ENCODE measurements at regions not wholly inside any gene's neighbourhood (a gene's known extent, or its start where the extent isn't known, plus 50 kb on each side); places are given as distances from the start of the nearest gene placed in this dataset.

- intact Hi-C loops (cut with micrococcal nuclease; ENCODE audit: unreplicated experiment) (no loop called here), in situ Hi-C loops (cut with MboI) (no loop called here)
- H2AFZ ChIP-seq (ENCODE audit: control insufficient read depth, low read depth, low read length) = no peak overlapping the region
- no peaks in the 10 kb centered on the region for H4K20me1 ChIP-seq (ENCODE audit: control insufficient read depth, insufficient read depth)
- H3K4me1 ChIP-seq (ENCODE audit: control insufficient read depth, insufficient read depth, low read length) = no peaks in the 10 kb centered on the region
- no peak for ATAC-seq
- no peak overlapping the region for H3K27ac ChIP-seq (ENCODE audit: control insufficient read depth, insufficient read depth)
- no peak overlapping the region for H3K4me2 ChIP-seq (ENCODE audit: control insufficient read depth, insufficient read depth)
- ChIA-PET SMC1A (ENCODE audit: uncharacterized antibody, unreplicated experiment) (no interaction called here), POLR2A (no interaction called here), CTCF (interaction anchor here (0.6 kb wide), 1 partner anchor 1476 kb away, joined by 3 read pairs; no protein-coding TSS in a partner anchor), RAD21 (ENCODE audit: unreplicated experiment) (no interaction called here)
- 38% methylated on average over 5 of the region's 5 CpGs for WGBS (ENCODE audit: insufficient coverage, insufficient replicate concordance, low lambda C conversion rate, missing lambda C conversion rate)
- H3K27me3 ChIP-seq (replicated peaks in 1 of 2; ENCODE audit: control insufficient read depth in 2 of 2, insufficient read depth in 2 of 2, low read length in 1 of 2) = no peaks in the 10 kb centered on the region
- H3K9ac ChIP-seq (ENCODE audit: control insufficient read depth, insufficient read depth, low read length) = no peak overlapping the region
- TF ChIP-seq NR2C2 (IDR thresholded peaks at IDR 0.05; ENCODE audit: borderline replicate concordance, control insufficient read depth, insufficient read length, low read depth) (no peak), GATAD2B (conservative IDR thresholded peaks at IDR 0.05; ENCODE audit: low read depth) (no peak), MTA3 (IDR thresholded peaks at IDR 0.05; ENCODE audit: borderline replicate concordance, low read length) (no peak), MYB (IDR thresholded peaks at IDR 0.05; ENCODE audit: borderline replicate concordance, low read depth, low read length) (no peak), SUZ12 (IDR thresholded peaks at IDR 0.05; ENCODE audit: unreplicated experiment) (no peak), RELB (IDR thresholded peaks at IDR 0.05; ENCODE audit: low read depth) (no peak), SUPT20H (IDR thresholded peaks at IDR 0.05; ENCODE audit: borderline replicate concordance, control insufficient read depth, low read depth, low read length) (no peak), SRF (IDR thresholded peaks at IDR 0.05; ENCODE audit: low read depth in 2 of 2, low read length in 2 of 2) (no peak)
- TF ChIP-seq, protein P1, sequence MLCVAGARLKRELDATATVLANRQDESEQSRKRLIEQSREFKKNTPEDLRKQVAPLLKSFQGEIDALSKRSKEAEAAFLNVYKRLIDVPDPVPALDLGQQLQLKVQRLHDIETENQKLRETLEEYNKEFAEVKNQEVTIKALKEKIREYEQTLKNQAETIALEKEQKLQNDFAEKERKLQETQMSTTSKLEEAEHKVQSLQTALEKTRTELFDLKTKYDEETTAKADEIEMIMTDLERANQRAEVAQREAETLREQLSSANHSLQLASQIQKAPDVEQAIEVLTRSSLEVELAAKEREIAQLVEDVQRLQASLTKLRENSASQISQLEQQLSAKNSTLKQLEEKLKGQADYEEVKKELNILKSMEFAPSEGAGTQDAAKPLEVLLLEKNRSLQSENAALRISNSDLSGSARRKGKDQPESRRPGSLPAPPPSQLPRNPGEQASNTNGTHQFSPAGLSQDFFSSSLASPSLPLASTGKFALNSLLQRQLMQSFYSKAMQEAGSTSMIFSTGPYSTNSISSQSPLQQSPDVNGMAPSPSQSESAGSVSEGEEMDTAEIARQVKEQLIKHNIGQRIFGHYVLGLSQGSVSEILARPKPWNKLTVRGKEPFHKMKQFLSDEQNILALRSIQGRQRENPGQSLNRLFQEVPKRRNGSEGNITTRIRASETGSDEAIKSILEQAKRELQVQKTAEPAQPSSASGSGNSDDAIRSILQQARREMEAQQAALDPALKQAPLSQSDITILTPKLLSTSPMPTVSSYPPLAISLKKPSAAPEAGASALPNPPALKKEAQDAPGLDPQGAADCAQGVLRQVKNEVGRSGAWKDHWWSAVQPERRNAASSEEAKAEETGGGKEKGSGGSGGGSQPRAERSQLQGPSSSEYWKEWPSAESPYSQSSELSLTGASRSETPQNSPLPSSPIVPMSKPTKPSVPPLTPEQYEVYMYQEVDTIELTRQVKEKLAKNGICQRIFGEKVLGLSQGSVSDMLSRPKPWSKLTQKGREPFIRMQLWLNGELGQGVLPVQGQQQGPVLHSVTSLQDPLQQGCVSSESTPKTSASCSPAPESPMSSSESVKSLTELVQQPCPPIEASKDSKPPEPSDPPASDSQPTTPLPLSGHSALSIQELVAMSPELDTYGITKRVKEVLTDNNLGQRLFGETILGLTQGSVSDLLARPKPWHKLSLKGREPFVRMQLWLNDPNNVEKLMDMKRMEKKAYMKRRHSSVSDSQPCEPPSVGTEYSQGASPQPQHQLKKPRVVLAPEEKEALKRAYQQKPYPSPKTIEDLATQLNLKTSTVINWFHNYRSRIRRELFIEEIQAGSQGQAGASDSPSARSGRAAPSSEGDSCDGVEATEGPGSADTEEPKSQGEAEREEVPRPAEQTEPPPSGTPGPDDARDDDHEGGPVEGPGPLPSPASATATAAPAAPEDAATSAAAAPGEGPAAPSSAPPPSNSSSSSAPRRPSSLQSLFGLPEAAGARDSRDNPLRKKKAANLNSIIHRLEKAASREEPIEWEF (IDR thresholded peaks at IDR 0.05; ENCODE audit: insufficient replicate concordance, low read depth, low read length) = no peak
- no peak for DNase-seq (ENCODE audit: low read depth, low spot score)
- no peaks in the 10 kb centered on the region for H3K79me2 ChIP-seq (ENCODE audit: control insufficient read depth, insufficient read depth, low read length)
- H3K4me3 ChIP-seq = no peak overlapping the region
- H3K36me3 ChIP-seq (ENCODE audit: control insufficient read depth in 2 of 2, insufficient read depth in 2 of 2, low read length in 1 of 2) = no peaks in the 10 kb centered on the region
- no peak for FAIRE-seq
- H3K9me3 ChIP-seq (replicated peaks; ENCODE audit: control insufficient read depth, insufficient read depth, low read length) = no peaks in the 10 kb centered on the region
- no TSS peak for BruUV-seq (replicated peaks)
These were observed 286.4 kb downstream of the BAMBI start for GRCh38 chr10:28963539-28964221.

Data from GM12878 (cell line).